T-helper 1 cell (primary cell): ENCODE measurements at regions not wholly inside any gene's neighbourhood (a gene's known extent, or its start where the extent isn't known, plus 50 kb on each side); places are given as distances from the start of the nearest gene placed in this dataset.
"Not testable (repeated sequence)": the region's sequence is repeated elsewhere in the genome, so short reads cannot be mapped to it uniquely, and the experiment has no call there.

Experiments
- DNase-seq, 5 donors: peaks; one replicate each; pipeline ENCODE4 v3.0.0-alpha.2; 2012 to 2020

DNA sequence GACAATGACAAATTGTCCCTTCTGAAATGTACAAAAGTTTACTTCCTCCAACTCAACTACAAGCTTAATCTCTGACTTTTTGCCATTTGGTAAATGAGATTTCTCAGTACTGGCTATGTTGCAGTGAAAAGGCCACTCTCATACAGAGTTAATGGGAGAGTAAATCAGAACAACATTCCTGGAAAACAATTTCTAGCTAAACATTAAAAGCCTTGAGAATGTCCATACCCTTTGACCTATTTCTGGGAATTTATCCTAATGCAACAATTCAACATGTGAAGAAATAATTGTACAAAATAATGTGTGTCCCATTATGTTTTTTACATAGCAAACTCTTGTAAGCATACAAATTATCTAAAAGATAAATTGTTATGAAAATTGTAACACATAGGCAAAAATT is 56.3 kb upstream of the SPEF2 start:
- no peak for DNase-seq

DNA sequence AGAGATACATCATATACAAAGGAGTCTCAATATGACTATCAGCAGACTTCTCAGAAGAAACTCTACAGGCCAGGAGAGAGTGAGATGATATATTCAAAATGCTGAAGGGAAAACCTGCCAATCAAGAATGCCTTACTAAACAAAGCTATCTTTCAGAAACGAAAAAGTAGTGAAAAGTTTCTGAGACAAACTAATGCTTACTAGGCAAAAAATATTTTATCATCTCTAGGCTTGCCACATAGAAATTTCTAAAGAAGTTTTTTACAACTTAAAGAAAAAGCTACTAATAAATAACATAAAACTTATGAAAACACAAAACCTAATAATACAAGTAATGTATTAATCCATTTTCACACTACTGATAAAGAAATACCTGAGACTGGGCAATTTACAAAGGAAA is 59.9 kb upstream of the SPEF2 start:
- no peak for DNase-seq

DNA sequence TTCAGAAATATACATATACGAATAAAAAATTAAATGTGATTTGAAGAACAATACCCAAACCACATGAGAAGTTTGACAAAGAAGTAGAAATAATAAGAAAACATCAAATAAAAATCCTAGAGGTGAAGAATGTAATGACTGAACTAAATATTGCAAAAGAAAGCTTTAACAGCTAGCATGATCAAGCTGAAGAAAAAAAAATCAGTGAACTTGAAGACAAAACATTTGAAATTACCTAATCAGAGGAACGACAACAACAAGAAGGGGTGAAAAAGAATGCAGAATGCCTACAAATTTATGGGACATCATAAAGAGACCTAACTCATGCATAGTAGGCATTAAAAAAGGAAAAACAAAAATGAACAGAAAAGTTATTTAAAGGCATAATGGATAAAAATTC is 60.5 kb upstream of the SPEF2 start:
- no peak for DNase-seq

DNA sequence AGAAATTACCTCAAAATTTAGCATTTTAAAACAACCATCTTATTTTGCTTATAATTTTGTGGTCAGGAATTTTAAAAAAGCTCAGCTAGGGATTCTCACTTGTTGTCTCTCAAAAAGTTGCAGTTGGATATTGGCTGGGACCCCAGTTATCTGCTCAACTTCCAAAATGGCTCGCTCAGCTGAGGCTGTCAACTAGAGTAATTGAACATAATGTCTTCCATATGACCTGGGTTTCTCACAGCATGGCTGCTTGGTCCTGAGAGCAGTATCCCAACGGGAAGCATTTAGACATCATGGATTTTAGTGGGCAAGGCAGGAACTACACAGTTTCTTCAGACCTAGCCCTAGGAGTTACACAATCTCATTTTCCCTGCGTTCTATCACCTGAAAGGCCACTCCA is 63.6 kb upstream of the SPEF2 start:
- DNase-seq: no peak

DNA sequence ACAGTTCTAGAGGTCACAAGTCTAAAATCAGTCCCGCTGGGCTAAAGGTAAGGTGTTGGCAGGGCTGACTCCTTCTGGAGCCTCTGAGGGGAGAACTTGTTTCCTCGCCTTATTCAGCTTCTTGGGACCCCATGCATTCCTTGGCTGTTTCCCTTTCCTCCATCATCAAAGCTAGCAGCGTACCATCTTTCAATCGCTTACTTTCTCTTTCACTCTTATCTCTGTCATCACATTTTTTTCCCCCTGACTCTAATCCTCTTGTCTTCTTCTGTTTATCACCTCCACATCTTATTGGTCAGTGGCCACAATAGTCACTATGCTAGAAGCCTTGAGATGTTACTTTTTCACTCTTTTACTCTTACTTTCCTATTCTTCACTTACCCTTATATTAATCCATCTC is 72.5 kb upstream of the SPEF2 start:
- DNase-seq: no peak

DNA sequence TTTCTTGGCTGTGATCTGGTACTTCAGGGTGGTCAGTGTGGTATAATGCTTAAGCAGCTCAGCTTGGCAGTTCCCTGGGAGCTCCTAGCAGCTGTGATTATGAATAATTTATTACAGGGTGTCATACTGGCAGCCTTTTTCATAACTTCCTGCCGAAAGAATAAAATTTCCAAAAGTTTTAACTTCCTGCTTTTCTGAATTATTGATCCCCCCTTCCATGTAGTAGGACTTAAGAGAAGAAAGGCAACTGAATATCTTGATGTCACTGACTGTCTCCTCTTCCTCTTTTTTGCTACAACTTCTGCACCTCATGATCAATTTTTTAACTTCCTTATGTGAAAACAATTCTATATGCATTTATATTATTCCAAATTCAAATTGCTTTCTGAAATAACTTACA is 74.3 kb upstream of the SPEF2 start:
- DNase-seq: no peak

DNA sequence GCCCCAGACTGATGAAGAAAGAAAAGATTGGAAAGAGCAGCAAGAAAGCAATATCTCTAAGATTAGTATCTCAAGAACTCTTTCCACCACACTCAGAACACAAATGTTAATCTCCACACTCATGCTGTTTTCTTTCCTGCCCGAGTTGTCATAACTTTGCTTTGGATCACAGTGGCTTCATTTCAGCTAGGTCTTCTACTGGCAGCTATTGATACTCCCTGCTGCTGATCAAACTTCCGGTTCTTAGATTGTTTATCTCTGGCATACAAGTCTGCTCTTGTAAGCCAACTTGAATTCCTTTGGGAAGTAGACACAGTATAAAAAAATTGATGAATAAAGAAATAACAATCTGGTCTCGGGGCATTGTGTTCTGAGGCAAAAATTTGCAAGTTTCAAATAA is 77.7 kb upstream of the SPEF2 start:
- DNase-seq: no peak

DNA sequence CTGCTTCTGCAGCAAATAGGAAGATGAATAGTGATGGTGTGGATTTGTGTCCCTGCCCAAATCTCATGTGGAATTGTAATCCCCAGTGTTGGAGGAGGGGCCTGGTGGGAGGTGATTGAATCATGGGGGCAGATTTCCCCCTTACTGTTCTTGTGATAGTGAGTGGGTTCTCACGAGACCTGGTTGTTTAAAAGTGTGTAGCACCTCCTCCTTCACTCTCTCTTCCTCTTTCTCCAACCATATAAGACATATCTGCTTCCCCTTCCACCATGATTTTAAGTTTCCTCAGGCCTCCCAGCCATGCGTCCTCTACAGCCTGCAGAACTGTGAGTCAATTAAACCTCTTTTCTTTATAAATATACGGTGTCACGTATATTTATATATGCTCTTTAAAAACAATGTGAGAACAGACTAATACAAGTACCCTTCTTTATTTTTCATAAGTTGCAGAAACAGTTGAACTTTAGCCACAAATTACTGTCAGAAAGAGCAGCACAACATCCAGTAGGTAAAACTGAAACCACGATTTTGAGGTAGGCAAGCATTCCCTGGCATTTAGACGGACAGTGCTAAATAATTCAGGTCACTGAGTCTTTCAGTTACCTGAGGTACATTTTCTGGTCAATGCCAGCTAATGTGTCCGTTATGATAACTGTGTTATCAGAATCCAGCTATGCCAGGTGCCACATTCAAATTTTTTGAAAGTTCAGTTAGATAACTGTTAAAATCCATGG is 79.3 kb upstream of the SPEF2 start:
- no peak for DNase-seq

DNA sequence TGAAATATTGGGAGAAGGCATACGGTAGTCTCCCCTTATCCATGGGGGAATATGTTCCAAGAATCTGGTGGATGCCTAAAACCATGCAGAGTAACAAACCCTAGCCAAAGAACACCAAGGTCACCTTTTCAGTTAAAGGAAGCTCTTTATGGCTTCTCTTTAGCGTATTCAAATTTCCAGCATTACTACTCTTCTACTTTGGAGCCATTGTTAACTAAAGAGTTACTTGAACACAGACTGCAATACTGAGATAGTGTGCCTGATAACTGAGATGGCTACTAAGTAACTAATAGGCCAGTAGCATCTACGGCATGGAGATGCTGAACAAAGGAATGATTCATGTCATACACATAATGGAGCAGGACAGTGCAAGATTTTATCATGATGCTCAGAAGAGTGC is 84.5 kb upstream of the SPEF2 start:
- DNase-seq: no peak

DNA sequence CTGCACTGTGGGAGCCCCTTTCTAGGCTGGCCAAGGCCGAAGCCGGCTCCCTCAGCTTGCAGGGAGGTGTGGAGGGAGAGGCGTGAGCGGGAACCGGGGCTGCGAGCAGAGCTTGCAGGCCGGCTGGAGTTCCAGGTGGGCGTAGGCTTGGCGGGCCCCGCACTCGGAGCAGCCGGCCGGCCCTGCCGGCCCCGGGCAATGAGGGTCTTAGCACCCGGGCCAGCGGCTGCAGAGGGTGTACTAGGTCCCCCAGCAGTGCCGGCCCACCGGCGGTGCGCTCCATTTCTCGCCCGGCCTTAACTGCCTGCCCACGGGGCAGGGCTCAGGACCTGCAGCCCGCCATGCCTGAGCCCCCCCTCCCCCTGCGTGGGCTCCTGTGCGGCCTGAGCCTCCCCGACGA is 86.1 kb upstream of the SPEF2 start:
- DNase-seq: not testable (repeated sequence)

DNA sequence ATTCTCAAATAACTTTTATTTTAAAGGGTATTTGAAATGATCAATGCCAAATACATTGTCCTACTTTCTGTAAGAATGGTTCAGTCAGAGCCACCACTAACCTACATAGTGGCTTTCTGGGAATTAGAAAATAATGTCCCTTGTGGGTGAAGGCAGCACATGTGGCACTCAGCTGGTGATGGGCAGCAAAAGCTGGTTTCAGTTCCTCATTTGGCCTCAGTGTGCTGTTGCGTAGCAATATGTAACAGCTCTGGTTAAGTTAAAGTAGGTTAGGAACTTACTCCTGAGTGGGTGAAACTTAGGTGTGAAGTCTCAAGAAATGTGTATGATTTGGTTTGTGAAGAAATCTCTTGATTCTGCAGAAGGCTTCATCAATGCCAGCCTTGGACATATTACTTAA is 99.6 kb upstream of the SPEF2 start:
- no peak for DNase-seq

DNA sequence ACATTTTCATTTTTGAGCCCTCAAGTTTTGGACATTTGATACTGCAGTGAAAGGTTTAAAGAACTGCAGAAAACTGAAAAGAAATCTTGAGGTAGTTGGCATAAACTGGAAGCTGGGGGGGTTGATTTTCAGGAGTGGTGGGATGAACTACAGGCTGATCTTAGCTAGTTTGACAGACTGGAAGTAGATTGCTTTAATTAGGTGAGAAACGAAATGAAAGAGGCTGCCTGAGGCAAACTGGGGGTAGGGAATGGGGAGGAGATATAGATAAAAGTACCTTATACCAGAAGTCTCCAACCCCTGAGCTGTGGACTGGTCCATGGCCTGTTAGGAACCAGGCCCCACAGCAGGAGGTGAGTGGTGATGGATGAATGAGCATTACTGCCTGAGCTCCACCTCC is 101.4 kb upstream of the SPEF2 start:
- DNase-seq: no peak

DNA sequence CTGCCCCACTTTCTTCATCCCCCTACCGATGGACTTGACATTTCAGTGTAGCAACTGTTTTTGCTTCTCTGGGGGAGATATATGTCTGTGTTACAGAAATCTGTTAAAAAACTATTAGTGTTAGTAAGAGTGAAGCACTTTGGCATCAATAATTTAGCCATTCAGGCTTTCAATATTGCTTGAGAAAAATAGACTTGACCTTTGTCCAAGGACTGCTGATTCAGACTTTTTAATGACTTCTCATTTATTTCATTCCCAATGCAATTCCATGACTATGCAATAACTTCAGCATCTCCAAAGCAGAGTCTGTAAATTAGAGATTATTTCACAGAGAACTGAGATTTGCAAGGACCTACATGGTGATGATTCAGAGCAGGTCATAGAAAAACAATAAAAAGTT is 104.1 kb upstream of the SPEF2 start:
- no peak for DNase-seq

DNA sequence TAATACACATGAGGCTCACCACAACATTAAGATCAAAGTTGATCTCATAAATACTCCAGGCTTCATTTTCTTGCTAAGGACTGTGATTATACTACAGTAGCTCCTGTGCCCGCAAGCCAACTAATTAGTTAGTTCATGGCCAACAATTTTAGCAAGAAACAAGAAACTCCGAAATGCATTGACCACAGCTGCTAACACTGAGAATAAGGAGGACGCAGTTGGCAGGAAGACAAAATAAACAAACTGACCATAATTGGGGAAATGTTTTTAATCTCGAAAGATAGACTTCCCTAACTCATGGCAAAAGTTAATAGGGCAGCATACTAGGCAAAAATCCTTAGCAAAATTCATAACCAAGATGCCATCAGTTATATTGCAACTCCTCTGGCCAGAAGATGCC is 115.5 kb upstream of the SPEF2 start:
- DNase-seq: no peak

DNA sequence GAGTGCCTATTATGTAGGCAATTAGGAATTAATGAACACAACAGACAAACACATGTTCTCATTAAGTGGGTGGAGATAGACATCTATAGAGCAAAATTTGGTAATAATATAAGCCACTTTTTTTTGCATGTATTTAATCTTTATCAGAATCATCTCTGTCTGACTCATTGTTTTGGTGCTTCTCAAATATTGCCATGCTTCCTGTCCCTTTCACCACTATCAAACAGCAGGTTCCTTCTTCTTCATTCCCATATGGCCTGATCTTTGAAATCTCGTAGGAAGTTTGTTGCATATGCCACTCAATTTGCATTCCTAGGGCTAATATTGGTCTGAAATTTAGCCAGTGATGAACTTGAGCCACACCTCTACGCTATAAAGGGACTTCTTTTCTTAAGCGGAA is 128.9 kb upstream of the SPEF2 start:
- DNase-seq: no peak

DNA sequence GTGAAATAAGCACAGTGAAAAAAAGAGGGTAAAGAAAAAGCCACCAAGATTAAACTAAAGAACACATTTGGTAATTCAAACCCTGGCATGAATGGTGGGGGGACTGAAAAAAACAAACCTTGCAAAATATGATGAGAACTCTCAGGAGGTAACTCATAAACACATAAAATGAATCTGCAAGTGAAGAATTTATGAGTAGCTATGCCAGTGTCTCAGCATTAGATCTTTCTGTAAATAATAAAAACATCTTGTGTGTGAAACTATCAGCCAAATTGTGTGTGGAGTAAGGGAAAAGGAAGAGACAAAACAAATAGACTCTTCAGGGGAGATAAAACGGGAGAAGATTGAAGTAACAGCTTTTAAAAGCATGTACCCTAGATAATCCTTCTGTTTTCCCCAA is 129.6 kb upstream of the SPEF2 start:
- no peak for DNase-seq

DNA sequence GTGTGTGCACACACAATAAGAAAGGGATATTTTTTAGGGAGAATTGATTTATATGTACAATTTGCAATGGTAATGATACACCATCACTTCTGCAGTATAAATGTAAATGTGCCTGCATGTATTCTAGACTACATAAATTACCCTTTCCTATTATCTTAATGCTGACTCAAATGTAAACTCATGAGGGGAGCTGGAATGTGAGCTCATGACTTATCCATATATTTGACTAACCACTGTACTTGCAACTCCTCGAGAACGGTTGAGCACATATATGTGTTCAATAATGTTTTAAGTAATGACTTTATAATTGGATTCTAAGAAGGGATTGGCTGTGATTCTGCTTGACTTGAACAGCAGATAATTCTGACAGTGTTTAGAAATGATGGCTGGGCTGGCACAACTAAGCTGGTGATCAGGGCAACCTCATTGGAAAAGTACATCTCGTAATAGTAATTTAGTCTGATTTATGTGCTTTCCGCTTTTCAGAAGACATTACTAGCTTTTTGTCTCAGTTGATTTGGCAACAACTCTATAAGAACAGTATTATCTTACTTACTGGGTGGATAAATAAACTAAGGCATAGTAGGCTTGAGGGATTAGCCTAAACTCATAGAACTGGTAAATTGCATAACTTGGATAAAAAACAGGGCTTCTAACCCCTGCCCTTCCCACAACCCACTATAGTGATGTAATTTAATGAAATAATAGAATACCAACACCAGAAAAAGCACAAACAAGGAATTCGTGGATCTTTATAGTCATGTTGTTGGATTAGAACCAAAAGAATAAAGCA is 130.2 kb upstream of the SPEF2 start:
- DNase-seq: no peak

DNA sequence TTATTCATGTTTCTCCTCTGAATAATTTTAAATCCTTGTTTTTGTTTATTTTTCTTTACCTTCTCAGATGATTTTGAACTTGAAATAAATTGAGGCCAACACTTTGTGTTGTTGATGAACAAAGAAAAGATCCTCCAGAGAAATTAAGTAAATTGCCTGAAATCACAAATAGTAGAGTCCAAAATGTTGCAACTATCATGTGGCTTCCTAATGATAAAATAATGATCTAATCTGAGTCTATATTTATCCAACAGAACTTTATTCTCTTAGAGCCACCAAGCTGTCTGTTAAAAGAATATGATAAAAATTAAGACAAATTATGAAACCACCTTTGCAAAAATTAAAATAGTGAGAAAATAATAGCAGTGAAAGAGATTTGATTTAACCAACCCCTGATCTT is 132.2 kb upstream of the SPEF2 start:
- no peak for DNase-seq

DNA sequence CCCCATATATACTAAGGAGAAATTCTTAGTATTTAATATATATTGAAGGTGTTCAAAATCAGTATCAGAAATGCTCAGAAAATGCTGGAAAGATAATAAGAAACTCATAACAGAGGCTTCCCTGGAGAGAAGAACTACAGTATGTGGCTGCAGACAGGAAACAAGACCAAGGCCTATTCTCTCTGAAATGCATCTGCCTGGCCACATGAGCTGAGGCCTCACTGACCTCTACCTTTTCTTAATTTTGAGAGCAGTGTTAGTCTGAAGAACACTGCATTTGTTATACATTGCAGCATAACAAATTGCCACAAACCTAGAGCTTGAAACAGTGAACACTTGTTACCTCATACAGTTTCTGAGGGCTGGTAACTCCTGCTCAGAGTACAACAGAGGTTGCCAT is 133.4 kb upstream of the SPEF2 start:
- no peak for DNase-seq

DNA sequence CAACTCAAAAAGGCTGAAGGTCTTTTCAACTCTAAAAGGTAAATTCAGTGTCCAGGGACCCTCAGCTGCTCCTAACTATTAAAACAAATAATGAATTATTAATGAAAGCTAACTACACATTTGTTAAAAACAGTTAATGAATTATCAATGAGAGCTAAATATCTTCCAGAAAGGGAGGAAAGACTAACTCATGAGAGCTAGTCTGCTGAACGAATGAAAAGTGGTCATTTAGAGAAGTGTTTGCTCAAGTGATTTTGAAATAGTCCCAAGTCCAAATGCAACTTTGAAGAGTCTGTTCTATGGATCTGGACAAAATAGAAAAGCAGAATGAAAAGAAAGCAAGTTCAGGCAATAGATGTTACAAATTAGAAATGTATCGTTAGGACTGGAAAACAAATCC is 133.9 kb upstream of the SPEF2 start:
- no peak for DNase-seq

DNA sequence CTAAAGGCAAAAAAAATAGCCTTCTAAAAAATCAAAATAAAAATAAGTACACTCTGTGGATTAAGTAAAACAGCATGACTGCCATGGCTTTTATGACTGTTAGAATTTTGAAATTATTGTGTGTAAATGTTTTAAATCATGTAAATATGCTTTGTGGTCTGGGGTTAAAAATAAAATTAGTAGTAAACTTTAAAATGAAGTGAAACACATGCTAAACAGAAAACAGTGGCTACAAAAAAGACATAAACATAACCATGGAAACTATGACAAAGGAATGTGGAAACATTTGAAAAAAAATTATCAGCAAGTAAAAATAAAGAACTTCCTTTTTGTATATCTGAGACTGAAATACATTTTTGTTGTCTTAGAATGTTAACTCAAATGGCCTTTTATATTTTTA is 134.5 kb upstream of the SPEF2 start:
- DNase-seq: no peak

DNA sequence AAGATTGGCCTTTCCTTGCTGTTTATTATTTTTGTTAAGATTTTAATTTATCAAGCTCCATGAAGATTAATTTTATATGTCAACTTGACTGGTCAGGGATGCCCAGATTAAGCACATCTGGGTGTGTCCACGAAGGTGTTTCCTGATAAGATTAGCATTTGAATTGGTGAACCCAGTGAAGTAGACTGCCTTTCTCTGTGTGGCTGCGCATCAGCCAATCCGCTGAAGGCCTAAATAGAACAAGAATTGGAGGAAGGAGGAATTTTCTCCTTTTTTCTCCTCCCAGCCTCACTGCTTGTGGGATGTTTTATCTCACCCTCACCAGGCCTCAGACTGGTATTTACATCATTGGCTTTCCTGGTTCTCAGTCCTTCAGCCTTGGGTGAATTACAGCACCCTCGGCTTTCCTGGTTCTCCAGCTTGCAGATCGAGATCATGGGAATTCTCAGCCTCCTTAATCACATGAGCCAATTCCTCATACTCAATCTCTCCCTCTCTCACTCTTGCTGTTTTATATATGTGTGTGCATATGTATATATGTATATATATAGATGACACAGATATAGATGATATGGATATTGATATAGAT is 135.4 kb upstream of the SPEF2 start:
- DNase-seq: no peak

DNA sequence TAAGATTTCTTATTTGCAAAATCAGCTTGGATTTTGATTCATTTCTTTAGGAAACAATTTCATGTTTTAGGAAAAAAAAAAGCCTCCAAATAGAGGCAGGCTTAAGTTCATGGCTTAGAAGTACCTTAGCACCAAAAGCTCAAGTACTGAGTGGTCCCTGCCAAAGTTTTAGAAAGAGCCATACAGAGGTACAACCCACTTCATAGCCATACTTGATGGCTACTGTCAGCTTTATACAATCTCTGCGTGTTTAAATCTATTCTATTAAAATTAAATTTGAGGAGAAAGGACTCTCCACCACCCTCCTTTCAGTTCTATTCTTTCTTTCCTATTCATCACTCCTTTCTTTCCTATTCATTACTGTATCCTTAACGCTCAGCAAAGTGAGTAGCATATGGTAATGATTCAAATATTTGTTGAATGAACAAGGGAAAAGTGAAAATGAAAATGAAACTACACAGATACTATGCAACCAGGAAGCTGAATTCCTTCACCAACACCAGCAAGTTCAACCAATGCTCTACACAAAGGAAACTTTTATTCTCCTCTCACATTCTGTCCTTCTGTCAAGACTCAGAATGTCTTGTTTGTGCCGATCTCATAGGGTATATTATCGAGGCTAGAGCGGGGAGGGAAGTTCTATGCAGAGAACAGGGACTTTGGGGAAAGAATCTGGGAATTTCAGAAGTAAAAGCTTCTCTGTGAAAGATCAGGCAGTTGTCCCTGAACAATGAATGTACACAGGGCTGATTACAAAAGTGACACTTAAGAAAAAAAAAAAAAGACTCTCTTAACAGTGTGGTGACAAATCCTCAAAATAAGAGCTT is 138.6 kb upstream of the SPEF2 start:
- DNase-seq: peak in 1 of 5 donors; percentile 70
